Suppressor macrophage treated with lipopolysaccharide for 4 hours (primary cell): ENCODE measurements at regions not wholly inside any gene's neighbourhood (a gene's known extent, or its start where the extent isn't known, plus 50 kb on each side); places are given as distances from the start of the nearest gene placed in this dataset.
"Not testable (repeated sequence)": the region's sequence is repeated elsewhere in the genome, so short reads cannot be mapped to it uniquely, and the experiment has no call there.

Experiments
- DNase-seq: peaks from one replicate; pipeline ENCODE4 v3.0.0-alpha.2; 2020

GRCh38 chr15:99464137-99464536 lies 101.6 kb upstream of the MEF2A start:
- DNase-seq: no peak

GRCh38 chr15:99466701-99467337 lies 99.0 kb upstream of the MEF2A start:
- DNase-seq: peak; percentile 73

- DNase-seq: no peak
Observed at GRCh38 chr15:99467338-99467720, 98.5 kb upstream of the MEF2A start.

- no peak for DNase-seq
Observed at GRCh38 chr15:99467853-99468464, 97.8 kb upstream of the MEF2A start.

- not testable (repeated sequence) for DNase-seq
Observed at GRCh38 chr15:99470204-99470603, 95.6 kb upstream of the MEF2A start.

GRCh38 chr15:99472416-99473145 lies 93.2 kb upstream of the MEF2A start:
- DNase-seq: no peak

GRCh38 chr15:99473981-99474906 lies 91.5 kb upstream of the MEF2A start:
- peak; percentile 60 for DNase-seq

GRCh38 chr15:99474909-99475753 lies 90.7 kb upstream of the MEF2A start:
- DNase-seq: no peak

GRCh38 chr15:99475754-99476412 lies 89.9 kb upstream of the MEF2A start:
- no peak for DNase-seq

- DNase-seq: peak; percentile 82
Observed at GRCh38 chr15:99476413-99477222, 89.2 kb upstream of the MEF2A start.

- DNase-seq: peak; percentile 52
Observed at GRCh38 chr15:99477791-99478471, 87.9 kb upstream of the MEF2A start.

- peak; percentile 61 for DNase-seq
Observed at GRCh38 chr15:99478977-99479376, 86.8 kb upstream of the MEF2A start.

- DNase-seq: no peak
Observed at GRCh38 chr15:99480016-99480810, 85.6 kb upstream of the MEF2A start.

- DNase-seq: no peak
Observed at GRCh38 chr15:99481113-99481950, 84.5 kb upstream of the MEF2A start.

GRCh38 chr15:99481951-99482230 lies 83.9 kb upstream of the MEF2A start:
- no peak for DNase-seq

- no peak for DNase-seq
Observed at GRCh38 chr15:99482993-99483392, 82.8 kb upstream of the MEF2A start.

- no peak for DNase-seq
Observed at GRCh38 chr15:99485153-99485961, 80.4 kb upstream of the MEF2A start.

- no peak for DNase-seq
Observed at GRCh38 chr15:99485992-99486370, 79.8 kb upstream of the MEF2A start.
